NB4 (cell line): ENCODE measurements at regions not wholly inside any gene's neighbourhood (a gene's known extent, or its start where the extent isn't known, plus 50 kb on each side); places are given as distances from the start of the nearest gene placed in this dataset.

Experiments
- MYC ChIP-seq: IDR thresholded peaks from 2 replicates; pipeline ENCODE4 v1.6.1; 2011; ENCODE audit warnings: low read depth, low read length
- POLR2A ChIP-seq: IDR thresholded peaks from 2 replicates; pipeline ENCODE4 v1.6.1; 2011; ENCODE audit warnings: mild to moderate bottlenecking; ENCODE audit not compliant: insufficient read length; ENCODE audit errors: extremely low read depth
- TF ChIP-seq, protein P1 (sequence below): IDR thresholded peaks from one replicate; pipeline ENCODE4 v1.5.1; 2012; ENCODE audit warnings: low read depth, low read length

DNA sequence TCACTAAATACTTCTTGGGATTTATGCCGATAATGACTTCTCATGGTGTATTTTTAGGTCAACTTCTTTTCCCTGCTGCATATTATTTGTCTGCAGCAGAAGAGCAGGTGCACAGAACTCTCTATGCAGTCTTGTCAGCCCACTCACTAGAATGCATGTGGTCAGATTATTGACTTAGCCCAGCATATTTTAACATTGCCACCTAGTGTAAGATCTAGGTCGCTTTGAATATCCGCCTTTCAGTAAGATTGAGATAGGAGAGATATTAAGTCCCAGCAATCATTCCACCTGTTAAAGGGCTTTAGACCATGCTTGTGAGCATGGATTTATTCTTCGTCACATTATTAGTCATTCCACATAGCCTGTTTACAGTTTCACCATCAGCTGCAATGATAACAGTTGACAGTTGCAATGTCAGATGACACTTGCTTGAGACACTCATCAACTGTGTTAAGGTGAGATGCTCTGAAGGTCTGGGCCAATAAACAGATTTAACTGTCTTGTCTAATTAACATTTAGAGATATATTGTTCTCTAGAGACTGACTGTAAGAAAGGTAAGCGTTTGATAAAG is 491.7 kb downstream of the ARL4A start:
- TF ChIP-seq POLR2A: no peak
- peak; percentile 50; the same call in 1 of the 2 replicates for TF ChIP-seq MYC
- TF ChIP-seq, protein P1, sequence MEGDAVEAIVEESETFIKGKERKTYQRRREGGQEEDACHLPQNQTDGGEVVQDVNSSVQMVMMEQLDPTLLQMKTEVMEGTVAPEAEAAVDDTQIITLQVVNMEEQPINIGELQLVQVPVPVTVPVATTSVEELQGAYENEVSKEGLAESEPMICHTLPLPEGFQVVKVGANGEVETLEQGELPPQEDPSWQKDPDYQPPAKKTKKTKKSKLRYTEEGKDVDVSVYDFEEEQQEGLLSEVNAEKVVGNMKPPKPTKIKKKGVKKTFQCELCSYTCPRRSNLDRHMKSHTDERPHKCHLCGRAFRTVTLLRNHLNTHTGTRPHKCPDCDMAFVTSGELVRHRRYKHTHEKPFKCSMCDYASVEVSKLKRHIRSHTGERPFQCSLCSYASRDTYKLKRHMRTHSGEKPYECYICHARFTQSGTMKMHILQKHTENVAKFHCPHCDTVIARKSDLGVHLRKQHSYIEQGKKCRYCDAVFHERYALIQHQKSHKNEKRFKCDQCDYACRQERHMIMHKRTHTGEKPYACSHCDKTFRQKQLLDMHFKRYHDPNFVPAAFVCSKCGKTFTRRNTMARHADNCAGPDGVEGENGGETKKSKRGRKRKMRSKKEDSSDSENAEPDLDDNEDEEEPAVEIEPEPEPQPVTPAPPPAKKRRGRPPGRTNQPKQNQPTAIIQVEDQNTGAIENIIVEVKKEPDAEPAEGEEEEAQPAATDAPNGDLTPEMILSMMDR: peak; percentile 16
